GM10266 (cell line): ENCODE measurements at regions not wholly inside any gene's neighbourhood (a gene's known extent, or its start where the extent isn't known, plus 50 kb on each side); places are given as distances from the start of the nearest gene placed in this dataset.

Experiments
- DNase-seq: peaks from one replicate; pipeline ENCODE4 v3.0.0; 2012; ENCODE audit errors: extremely low spot score
- TF ChIP-seq, protein P1 (sequence below): IDR thresholded peaks from 2 replicates; pipeline ENCODE4 v1.5.1; 2012; ENCODE audit warnings: mild to moderate bottlenecking, low read depth; ENCODE audit not compliant: control insufficient read depth, insufficient read depth; ENCODE audit errors: missing control alignments

DNA sequence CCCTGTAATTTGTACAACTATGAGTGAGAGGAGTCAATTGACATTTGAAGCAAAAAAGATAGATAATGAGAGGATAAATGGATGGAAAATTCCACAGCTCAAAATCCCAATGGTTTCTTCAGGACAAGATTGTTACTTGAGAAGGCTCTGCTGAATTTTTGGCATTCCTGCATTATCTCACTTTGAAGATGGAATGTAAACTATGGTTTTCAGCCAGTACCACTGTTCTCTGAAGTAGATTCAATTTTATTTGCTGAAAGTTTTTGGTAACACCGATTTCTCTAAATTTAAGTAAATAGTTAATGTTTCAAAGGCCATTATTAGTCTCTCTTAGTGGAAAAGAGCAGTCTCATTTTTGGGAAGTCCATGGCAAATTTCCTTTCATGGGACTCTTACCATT is 121.9 kb upstream of the SLC38A2 start:
- DNase-seq = no peak
- TF ChIP-seq, protein P1, sequence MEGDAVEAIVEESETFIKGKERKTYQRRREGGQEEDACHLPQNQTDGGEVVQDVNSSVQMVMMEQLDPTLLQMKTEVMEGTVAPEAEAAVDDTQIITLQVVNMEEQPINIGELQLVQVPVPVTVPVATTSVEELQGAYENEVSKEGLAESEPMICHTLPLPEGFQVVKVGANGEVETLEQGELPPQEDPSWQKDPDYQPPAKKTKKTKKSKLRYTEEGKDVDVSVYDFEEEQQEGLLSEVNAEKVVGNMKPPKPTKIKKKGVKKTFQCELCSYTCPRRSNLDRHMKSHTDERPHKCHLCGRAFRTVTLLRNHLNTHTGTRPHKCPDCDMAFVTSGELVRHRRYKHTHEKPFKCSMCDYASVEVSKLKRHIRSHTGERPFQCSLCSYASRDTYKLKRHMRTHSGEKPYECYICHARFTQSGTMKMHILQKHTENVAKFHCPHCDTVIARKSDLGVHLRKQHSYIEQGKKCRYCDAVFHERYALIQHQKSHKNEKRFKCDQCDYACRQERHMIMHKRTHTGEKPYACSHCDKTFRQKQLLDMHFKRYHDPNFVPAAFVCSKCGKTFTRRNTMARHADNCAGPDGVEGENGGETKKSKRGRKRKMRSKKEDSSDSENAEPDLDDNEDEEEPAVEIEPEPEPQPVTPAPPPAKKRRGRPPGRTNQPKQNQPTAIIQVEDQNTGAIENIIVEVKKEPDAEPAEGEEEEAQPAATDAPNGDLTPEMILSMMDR = no peak

DNA sequence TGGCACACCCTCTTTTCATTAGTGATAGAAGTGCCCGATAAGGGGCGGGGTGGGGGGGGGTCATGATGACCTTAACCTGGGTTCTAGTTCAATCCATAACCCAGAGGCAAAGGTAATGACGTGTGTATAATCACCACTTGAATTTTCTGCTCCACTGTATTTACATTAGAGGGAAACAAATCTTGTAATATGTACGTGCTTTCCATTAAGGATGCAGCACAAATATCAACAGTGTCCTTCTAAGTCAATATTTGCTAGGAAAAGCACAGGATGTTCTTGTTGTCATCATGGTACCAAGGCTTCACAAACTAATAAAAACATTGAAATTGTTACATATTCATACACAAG is 121.2 kb upstream of the SLC38A2 start:
- TF ChIP-seq, protein P1 = no peak
- no peak for DNase-seq

DNA sequence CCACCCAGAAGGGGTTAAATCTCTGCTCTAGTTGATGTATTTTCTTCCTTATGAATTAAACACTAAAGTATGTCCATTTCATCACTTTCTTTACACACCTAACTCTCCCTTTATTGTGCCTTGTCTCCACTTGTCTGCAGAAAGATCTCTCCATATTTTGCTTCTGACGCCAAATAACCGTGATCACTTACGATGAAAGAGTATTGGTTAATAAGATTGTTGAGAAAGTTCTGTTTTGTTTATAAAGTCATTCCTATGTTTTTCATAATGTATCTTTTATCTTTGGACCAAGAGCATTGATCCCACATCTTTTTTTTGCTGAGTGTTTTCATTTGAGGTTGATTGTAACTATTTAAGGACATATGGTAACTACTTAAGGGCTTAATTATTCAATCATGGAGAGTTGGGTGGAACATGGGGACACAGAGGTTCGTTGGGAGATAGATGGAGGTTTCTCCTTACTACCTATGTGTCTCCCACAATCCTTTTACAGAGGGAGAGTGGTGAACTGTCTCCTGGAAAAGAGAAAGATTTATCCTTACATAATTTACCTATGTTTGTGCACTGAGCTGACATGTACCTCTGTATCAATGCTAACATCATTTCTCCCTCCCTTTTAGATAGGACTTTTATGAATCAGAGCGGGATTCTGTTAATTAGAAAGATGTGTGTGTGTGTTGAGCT is 120.7 kb upstream of the SLC38A2 start:
- DNase-seq = no peak
- TF ChIP-seq, protein P1 = no peak

DNA sequence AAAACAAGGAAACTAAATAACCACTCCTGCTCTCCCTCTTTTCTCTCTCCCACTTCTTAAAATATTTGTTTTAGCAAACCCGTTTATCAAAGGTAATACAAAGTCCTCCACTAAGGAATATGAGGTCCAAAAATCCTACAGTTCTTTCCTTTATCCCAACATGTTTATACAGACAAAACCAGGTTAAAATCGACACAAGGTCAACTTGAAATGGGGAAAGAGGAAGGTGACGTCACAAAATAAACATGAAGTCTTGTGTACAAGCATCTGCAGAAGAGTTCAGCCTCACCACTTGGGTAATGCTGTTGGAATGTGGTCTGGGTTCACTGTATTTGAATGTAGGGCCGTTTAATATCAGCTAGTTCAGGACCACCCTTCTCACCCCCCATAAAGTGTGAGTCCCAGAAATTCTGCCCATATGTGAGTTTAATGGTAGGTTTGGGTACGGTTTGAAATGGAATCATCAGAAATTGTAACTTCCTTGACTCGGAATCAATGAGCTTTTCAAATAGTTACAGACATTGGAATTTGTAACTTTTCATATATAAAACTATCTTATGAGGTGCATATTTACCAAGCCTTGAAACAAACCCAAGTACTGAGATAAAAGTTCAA is 120.0 kb upstream of the SLC38A2 start:
- no peak for DNase-seq
- TF ChIP-seq, protein P1 = no peak

DNA sequence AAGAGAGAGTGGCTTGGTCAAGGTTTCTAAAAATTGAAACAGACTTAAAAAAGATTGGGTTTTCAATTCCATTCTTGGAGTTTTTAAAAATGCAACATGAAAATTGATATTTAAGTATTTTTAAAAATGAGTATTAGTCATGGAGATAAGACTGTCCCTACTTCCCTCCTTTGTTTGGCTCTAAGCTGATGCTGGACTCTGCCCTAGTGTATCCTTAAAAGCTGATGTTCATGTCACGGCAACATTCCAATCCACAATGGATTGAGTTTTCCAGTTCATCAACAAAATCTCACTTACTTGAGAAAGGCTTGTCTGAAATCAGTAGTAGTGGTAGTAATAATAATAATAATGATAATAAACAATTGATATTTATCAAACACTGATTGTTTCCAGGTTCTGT is 119.0 kb upstream of the SLC38A2 start:
- no peak for DNase-seq
- TF ChIP-seq, protein P1 = no peak

DNA sequence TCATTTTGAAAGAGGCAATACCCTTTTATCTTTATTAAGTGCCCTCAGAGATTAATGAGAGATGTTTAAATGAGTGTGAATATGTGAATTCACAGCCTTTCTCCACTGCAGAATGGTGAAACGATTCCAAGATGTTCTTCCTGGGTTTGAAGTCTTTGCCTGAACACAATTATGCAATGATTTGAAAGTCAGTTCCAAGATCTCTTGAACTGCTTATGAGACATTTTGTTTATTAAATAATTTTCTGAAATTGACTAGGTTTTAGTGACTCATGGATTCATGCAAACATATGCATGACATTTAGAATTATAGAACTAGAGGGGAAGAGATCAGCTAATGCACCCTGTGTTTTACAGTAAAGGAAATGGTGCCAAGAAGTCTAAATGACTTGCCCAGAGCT is 118.1 kb upstream of the SLC38A2 start:
- TF ChIP-seq, protein P1 = no peak
- no peak for DNase-seq

DNA sequence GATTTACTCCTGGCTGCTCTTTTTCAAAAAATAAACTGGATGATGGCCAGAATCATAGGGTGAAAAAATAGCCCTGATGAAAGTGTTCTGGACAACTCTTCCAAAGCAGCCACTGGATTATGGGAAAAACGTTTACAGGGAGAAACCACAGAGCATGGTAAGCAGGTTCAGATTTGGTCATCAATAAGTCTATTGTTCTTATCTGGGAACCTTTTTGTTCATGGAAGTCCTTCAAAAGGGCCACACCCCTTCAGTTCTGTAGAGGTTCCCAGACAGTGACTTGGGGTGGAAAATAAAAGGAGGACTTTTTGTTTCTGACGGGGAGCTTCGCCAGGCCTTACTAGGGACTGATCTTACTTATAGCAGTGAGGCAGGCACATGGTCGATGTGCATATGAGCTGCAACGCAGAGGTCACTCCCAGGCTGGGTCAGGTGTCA is 117.4 kb upstream of the SLC38A2 start:
- TF ChIP-seq, protein P1 = no peak

More for the DNA sequence above, 117.4 kb upstream of the SLC38A2 start:
- no peak for DNase-seq
